ENCODE measurements at regions not wholly inside any gene's neighbourhood (a gene's known extent, or its start where the extent isn't known, plus 50 kb on each side); places are given as distances from the start of the nearest gene placed in this dataset.

DNA sequence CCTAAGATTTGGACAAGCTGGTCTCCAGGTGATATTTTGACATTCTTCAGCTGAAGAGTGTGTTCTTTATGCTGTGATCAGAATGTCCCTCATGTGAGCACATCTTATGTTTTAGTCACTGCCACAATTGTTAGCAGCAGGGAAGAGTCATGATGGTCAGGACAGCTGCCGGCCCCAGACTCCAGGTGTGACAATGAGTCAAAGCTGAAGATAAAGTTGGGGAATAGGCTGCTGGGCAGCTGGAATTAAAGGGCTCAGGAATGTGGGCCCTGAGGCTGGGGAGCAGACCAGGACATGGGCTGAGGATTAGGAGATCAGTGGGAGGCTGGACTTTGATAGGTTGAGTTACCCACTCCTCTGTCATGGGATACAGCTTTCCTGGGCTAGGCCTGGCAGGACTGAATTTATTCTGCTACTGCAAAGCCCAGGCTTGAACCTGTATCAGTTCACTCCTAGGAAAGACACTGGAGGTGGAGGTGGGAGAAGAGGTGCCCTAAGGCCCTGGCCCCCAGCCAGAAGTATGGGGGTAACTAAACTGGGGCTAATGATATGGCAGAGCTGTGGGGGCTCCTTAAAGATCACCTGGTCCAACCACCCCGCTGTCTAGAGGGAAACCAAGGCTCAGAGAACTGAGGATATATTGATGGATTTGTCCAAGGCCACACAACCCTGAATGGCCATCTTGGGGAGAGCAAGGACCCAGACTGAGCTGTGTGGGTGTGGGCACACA, 119.5 kb downstream of the PJA1 start:
- TF ChIP-seq, protein P1, sequence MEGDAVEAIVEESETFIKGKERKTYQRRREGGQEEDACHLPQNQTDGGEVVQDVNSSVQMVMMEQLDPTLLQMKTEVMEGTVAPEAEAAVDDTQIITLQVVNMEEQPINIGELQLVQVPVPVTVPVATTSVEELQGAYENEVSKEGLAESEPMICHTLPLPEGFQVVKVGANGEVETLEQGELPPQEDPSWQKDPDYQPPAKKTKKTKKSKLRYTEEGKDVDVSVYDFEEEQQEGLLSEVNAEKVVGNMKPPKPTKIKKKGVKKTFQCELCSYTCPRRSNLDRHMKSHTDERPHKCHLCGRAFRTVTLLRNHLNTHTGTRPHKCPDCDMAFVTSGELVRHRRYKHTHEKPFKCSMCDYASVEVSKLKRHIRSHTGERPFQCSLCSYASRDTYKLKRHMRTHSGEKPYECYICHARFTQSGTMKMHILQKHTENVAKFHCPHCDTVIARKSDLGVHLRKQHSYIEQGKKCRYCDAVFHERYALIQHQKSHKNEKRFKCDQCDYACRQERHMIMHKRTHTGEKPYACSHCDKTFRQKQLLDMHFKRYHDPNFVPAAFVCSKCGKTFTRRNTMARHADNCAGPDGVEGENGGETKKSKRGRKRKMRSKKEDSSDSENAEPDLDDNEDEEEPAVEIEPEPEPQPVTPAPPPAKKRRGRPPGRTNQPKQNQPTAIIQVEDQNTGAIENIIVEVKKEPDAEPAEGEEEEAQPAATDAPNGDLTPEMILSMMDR (IDR thresholded peaks at IDR 0.05; ENCODE audit: insufficient read depth, low read length, missing control alignments): no peak
- DNase-seq (ENCODE audit: low read depth, low spot score): no peak
- CTCF ChIA-PET: interaction anchor here (1.0 kb wide), 2 partner anchors 15 to 218 kb away, joined by 3 to 4 read pairs; no protein-coding TSS in a partner anchor
- POLR2A ChIA-PET: no interaction called here
- H3K4me3 ChIP-seq (ENCODE audit: low read depth, low read length): no peak overlapping the region

DNA sequence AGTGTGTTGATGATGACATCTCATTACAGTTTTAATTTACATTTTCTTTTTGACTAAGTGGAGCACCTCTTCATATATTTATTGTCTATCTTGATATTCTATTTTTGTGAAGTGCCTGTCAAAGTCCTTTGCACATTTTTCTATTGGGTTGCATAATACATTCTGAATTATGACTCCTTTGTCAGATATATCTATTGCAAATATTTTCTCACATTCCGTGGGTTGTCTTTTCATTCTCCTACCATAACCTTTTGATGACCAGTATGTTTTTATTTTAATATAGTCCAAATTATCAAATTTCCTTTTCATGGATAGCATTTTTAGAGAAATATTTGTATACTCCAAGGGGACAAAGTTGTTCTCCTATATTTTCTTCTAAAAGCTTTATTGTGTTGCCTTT, 126.4 kb downstream of the PJA1 start:
- DNase-seq (ENCODE audit: low read depth, low spot score): no peak
- ChIA-PET POLR2A (no interaction called here), CTCF (no interaction called here)
- TF ChIP-seq, protein P1 (IDR thresholded peaks at IDR 0.05; ENCODE audit: insufficient read depth, low read length, missing control alignments): no peak
- no peak overlapping the region for H3K4me3 ChIP-seq (ENCODE audit: low read depth, low read length)

DNA sequence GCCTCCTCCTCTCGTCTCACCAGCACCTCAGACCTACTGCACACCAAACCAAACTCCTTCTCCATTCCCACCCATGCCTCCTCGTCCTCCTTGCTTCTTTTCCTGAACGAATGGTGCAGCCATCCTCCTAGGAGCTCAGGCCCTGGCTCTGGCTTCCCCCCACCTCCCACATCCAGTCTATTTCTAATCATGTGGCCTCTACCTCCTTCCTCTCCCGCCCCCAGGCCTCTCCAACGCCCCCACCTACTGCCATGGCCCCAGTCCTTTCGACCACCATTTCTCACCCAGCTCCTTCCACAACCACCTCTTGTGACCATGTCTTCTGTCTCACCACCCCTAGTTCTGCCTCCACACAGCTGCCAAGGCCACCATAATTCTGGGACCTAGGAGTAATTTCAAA, 127.1 kb downstream of the PJA1 start:
- no peak for DNase-seq (ENCODE audit: low read depth, low spot score)
- ChIA-PET POLR2A (no interaction called here), CTCF (no interaction called here)
- TF ChIP-seq, protein P1 (IDR thresholded peaks at IDR 0.05; ENCODE audit: insufficient read depth, low read length, missing control alignments): no peak
- no peak overlapping the region for H3K4me3 ChIP-seq (ENCODE audit: low read depth, low read length)

DNA sequence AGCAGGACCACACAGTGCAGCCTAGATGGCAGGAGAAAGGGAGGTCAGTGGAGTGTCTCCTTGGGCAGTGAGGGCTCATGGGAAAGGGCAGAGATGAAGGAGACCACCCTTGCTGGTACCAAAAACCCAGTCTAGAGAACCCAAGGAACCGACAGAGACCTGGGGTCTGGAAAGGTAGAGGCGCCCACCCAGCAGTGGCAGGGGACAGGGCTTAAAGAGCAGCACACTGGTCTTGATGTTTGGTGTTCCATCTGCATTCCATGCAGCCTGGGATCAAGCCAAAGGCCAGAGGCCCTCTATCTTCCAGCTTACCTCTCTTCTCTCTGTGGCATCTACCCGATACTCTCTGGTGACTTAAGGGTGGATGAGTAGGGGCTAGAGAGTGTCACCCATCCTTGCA, 127.5 kb downstream of the PJA1 start:
- POLR2A ChIA-PET: no interaction called here
- CTCF ChIA-PET: no interaction called here
- DNase-seq (ENCODE audit: low read depth, low spot score): no peak
- H3K4me3 ChIP-seq (ENCODE audit: low read depth, low read length): no peak overlapping the region
- TF ChIP-seq, protein P1 (IDR thresholded peaks at IDR 0.05; ENCODE audit: insufficient read depth, low read length, missing control alignments): no peak

DNA sequence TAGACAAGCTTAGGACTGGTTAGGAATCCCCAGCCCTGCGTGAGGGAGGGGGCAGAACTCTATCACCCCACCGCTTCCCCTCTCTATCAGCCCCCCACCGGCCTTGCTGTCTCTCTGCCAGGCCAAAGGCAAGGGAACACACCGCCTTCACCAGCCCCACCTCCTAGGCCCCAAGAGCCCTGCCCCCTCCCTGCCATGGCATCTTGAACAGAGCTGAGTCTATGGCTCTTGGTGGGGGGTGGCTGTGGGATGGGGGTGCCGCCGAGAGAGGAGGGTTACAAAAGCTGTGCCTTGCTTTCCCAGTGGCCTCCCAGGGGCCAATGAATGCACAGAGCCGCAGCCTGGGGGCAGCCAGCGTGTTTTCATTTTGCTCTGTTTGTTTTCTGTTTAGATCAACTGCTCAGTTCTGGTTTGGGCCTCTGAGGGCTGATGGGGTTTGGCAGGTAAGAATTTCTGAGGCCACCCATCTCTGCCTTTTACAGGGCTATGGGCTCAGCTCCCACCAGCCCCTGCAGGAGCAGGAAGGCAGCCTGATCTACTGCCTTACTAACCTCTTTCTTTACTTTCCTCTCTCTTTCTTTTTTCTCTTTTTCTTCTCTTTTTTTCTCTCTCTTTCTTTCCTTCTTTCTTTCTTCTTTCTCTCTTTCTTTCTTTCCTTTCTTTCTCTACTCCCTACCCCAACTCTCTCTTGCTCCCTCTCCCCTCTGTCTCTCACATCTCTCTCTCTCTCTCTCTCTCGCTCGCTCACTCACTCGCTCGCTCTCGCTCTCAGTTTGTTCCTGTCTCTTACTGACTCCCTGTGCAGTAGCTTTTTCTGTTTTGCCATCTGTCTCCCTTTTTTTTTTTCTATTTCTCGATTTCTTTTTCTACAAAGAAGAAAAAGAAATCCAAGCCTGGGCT, 128.3 kb downstream of the PJA1 start:
- H3K4me3 ChIP-seq (ENCODE audit: low read depth, low read length): no peak overlapping the region
- TF ChIP-seq, protein P1 (IDR thresholded peaks at IDR 0.05; ENCODE audit: insufficient read depth, low read length, missing control alignments): no peak
- DNase-seq (ENCODE audit: low read depth, low spot score): no peak
- ChIA-PET POLR2A (no interaction called here), CTCF (no interaction called here)

DNA sequence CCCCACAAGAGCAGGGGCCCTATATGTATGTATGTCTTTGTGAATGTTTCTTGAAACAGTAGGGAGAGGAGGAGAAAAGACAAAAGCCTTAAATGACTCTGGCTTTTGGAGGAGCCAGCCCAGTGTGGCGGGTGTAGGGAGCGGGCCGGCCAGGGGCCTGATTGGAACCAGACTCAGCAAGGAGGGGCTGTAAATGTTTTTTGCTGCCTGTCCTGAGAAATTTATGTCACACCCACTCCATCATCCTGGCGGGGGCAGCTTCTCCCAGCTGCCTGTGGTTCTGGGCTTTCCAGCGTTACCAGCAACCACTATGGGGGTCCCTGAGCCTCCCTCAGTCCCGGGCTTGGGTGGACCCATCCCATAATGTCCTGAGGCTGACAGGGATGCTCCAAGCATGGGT, 130.8 kb downstream of the PJA1 start:
- ChIA-PET CTCF (no interaction called here), POLR2A (no interaction called here)
- DNase-seq (ENCODE audit: low read depth, low spot score): no peak
- TF ChIP-seq, protein P1 (IDR thresholded peaks at IDR 0.05; ENCODE audit: insufficient read depth, low read length, missing control alignments): no peak
- H3K4me3 ChIP-seq (ENCODE audit: low read depth, low read length): no peak overlapping the region

All from AG04449 (cell line).